ENCODE measurements at regions not wholly inside any gene's neighbourhood (a gene's known extent, or its start where the extent isn't known, plus 50 kb on each side); places are given as distances from the start of the nearest gene placed in this dataset.

GRCh38 chrX:117458243-117458968 lies 658.2 kb downstream of the KLHL13 start:
- TF ChIP-seq EZH2 (IDR thresholded peaks at IDR 0.05; ENCODE audit: borderline replicate concordance, low read length) (no peak), CTCF (conservative IDR thresholded peaks at IDR 0.05 in 1 of 2, IDR thresholded peaks at IDR 0.05 in 1 of 2; ENCODE audit: extremely low read depth in 1 of 2, insufficient read depth in 1 of 2, low read depth in 1 of 2, low read length in 2 of 2) (no peak)

All from mammary epithelial cell (primary cell).